ENCODE measurements at regions not wholly inside any gene's neighbourhood (a gene's known extent, or its start where the extent isn't known, plus 50 kb on each side); places are given as distances from the start of the nearest gene placed in this dataset.

- no peak for TF ChIP-seq CTCF (IDR thresholded peaks at IDR 0.05; ENCODE audit: low read length)
- no peak for TF ChIP-seq EZH2 (IDR thresholded peaks at IDR 0.05; ENCODE audit: borderline replicate concordance, low read length)
These were observed 356.1 kb upstream of the ZFHX3 start for GRCh38 chr16:73404001-73404400.
